PC-3 (cell line): ENCODE measurements at regions not wholly inside any gene's neighbourhood (a gene's known extent, or its start where the extent isn't known, plus 50 kb on each side); places are given as distances from the start of the nearest gene placed in this dataset.

Experiments used
- ATAC-seq: fragments of 200-7000 bp; cut with Tn5 transposase; 2 replicates; pipeline ENCODE4 v1.9.1; 2020; ENCODE audit warnings: mild to moderate bottlenecking, moderate library complexity
- BruUV-seq: library from RNA; stranded (reverse); fragments of 400-500 nt; replicated peaks from 2 replicates; lab custom pipeline; 2021; lab: Mats Ljungman, UMichigan
- CTCF ChIA-PET: fragments of 300-600 bp; sonication (Branson Sonifier 250); formaldehyde crosslinking; loops from one replicate; lab custom pipeline; 2022; ENCODE audit warnings: antibody characterized with exemption; lab: Charles Lee
- POLR2A ChIA-PET: fragments of 300-600 bp; sonication (Branson Sonifier 250); formaldehyde crosslinking; loops from one replicate; lab custom pipeline; 2022; ENCODE audit warnings: antibody characterized with exemption; ENCODE audit not compliant: unreplicated experiment; lab: Charles Lee
- DNase-seq: peaks from one replicate; pipeline ENCODE4 v3.0.0-alpha.2; 2015
- H2AFZ ChIP-seq: fragments of 300-600 bp; sonication (generic); 2 replicates; pipeline ENCODE4 v1.6.0; 2016; ENCODE audit warnings: antibody characterized with exemption, low read length
- H3F3A ChIP-seq: fragments of 300-600 bp; sonication (generic); one replicate; pipeline ENCODE4 v1.6.0; 2017; ENCODE audit warnings: antibody characterized with exemption, low read length, control low read depth, mild to moderate bottlenecking; ENCODE audit not compliant: unreplicated experiment
- H3K27ac ChIP-seq: fragments of 300-600 bp; sonication (generic); 2 replicates; pipeline ENCODE4 v1.5.1; 2016; ENCODE audit warnings: mild to moderate bottlenecking, low read length
- H3K27me3 ChIP-seq: fragments of 300-600 bp; sonication (generic); 2 replicates; pipeline ENCODE4 v1.6.1; 2016; ENCODE audit warnings: low read length, mixed read lengths
- H3K36me3 ChIP-seq: fragments of 300-600 bp; sonication (generic); 2 replicates; pipeline ENCODE4 v1.6.1; 2016; ENCODE audit warnings: low read depth, mixed run types, low read length, mixed read lengths
- H3K4me1 ChIP-seq: fragments of 300-600 bp; sonication (generic); 2 replicates; pipeline ENCODE4 v1.5.1; 2016; ENCODE audit warnings: low read length; ENCODE audit not compliant: insufficient read depth
- H3K4me2 ChIP-seq: fragments of 300-600 bp; sonication (generic); 2 replicates; pipeline ENCODE4 v1.6.0; 2016; ENCODE audit warnings: low read length
- H3K4me3 ChIP-seq: fragments of 300-600 bp; sonication (generic); 2 replicates; pipeline ENCODE4 v1.5.1; 2016; ENCODE audit warnings: mild to moderate bottlenecking, low read length, mixed read lengths
- H3K79me2 ChIP-seq: fragments of 300-600 bp; sonication (generic); 2 replicates; pipeline ENCODE4 v1.6.1; 2017; ENCODE audit warnings: low read length, mixed read lengths
- H3K9ac ChIP-seq: fragments of 300-600 bp; sonication (generic); 2 replicates; pipeline ENCODE4 v1.6.0; 2016; ENCODE audit warnings: mild to moderate bottlenecking, low read length
- H3K9me2 ChIP-seq: fragments of 300-600 bp; sonication (generic); replicated peaks from 2 replicates; pipeline ENCODE4 v1.6.1; 2016; ENCODE audit warnings: mixed run types, low read length, mixed read lengths
- H3K9me3 ChIP-seq: fragments of 300-600 bp; sonication (generic); 2 replicates; pipeline ENCODE4 v1.6.1; 2016; ENCODE audit warnings: low read length, mixed read lengths
- H4K20me1 ChIP-seq: fragments of 300-600 bp; sonication (generic); 2 replicates; pipeline ENCODE4 v1.6.1; 2016; ENCODE audit warnings: low read length, mixed read lengths
- EZH2 ChIP-seq: fragments of 300-600 bp; sonication (generic); IDR thresholded peaks from one replicate; pipeline ENCODE4 v1.6.1; 2017; ENCODE audit warnings: antibody characterized with exemption, mild to moderate bottlenecking, low read length; ENCODE audit not compliant: unreplicated experiment
- EZH2phosphoT487 ChIP-seq: fragments of 300-600 bp; sonication (generic); IDR thresholded peaks from 2 replicates; pipeline ENCODE4 v1.6.1; 2018; ENCODE audit warnings: mild to moderate bottlenecking, antibody characterized with exemption, low read length, borderline replicate concordance
- intact Hi-C: fragments of 100-400 bp; cut with micrococcal nuclease; formaldehyde crosslinking; loops from 2 replicates; pipeline ENCODE4 v1.9.0; 2023
- TF ChIP-seq, protein P1 (sequence below): fragments of 300-600 bp; sonication (generic); conservative IDR thresholded peaks from 2 replicates; pipeline ENCODE4 v1.5.1; 2017; ENCODE audit warnings: antibody characterized with exemption, low read depth, mild to moderate bottlenecking, low read length

DNA sequence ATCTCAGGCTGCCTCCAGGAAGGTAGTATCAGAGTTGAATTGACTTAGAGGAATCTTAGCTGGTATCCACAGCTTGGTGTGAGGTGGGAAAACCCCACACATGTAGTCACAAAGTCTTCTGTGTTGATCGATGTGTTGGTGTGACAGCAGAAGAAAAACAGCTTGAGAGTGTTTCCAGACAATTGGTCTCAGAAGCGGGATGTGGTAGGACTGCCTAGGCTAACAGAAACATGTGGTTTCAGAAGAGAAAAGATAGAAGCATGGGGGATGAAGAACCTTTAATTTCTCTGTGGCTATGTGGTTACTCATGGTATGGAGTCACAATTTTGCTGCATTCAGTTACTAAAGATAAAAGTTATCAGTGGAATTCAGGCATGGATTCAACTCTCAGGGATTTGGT lies 134.7 kb upstream of the SLITRK5 start:
- ChIA-PET CTCF (no interaction called here), POLR2A (no interaction called here)
- no peak overlapping the region for H3K4me3 ChIP-seq
- intact Hi-C loops, result no loop called here
- no peak for DNase-seq
- H3K79me2 ChIP-seq, result no peaks in the 10 kb centered on the region
- no peak for ATAC-seq
- no peak for TF ChIP-seq EZH2
- H2AFZ ChIP-seq, result no peak overlapping the region
- no peaks in the 10 kb centered on the region for H4K20me1 ChIP-seq
- no TSS peak for BruUV-seq
- no peak overlapping the region for H3K9ac ChIP-seq
- H3K4me2 ChIP-seq, result no peak overlapping the region
- no peaks in the 10 kb centered on the region for H3K36me3 ChIP-seq
- no peaks in the 10 kb centered on the region for H3K4me1 ChIP-seq
- no peak overlapping the region for H3K27ac ChIP-seq
- no peaks in the 10 kb centered on the region for H3K9me2 ChIP-seq
- no peaks in the 10 kb centered on the region for H3F3A ChIP-seq
- no peaks in the 10 kb centered on the region for H3K27me3 ChIP-seq
- H3K9me3 ChIP-seq, result no peaks in the 10 kb centered on the region

DNA sequence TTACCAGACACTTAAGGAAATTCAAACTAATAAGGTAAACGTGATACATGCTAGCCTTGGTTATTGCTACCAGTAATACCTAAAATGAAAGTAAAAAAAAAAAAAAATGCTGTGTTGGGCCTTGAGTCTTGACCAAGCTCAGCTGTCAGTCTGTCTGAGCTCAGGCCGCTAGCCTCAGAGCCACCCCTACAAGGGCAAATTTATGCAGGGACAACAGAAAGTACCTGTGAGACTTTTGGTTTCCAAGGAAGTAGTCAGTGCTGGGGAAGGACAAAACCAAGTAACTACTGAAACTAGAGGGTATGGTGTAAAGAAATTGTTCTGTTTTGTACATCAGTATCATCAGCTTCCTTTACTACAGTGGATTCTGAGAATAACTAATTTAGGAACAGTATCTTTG lies 134.3 kb upstream of the SLITRK5 start:
- Histone ChIP-seq H3K36me3 (no peaks in the 10 kb centered on the region), H3F3A (no peaks in the 10 kb centered on the region), H3K9me2 (no peaks in the 10 kb centered on the region), H3K4me3 (no peak overlapping the region), H2AFZ (no peak overlapping the region), H3K79me2 (no peaks in the 10 kb centered on the region), H3K9ac (no peak overlapping the region), H3K27me3 (no peaks in the 10 kb centered on the region), H4K20me1 (no peaks in the 10 kb centered on the region), H3K9me3 (no peaks in the 10 kb centered on the region), H3K4me2 (no peak overlapping the region), H3K4me1 (no peaks in the 10 kb centered on the region), H3K27ac (no peak overlapping the region)
- DNase-seq (no peak), ATAC-seq (no peak)
- POLR2A ChIA-PET, result no interaction called here
- TF ChIP-seq EZH2phosphoT487, result no peak
- TF ChIP-seq EZH2, result no peak
- TF ChIP-seq, protein P1, sequence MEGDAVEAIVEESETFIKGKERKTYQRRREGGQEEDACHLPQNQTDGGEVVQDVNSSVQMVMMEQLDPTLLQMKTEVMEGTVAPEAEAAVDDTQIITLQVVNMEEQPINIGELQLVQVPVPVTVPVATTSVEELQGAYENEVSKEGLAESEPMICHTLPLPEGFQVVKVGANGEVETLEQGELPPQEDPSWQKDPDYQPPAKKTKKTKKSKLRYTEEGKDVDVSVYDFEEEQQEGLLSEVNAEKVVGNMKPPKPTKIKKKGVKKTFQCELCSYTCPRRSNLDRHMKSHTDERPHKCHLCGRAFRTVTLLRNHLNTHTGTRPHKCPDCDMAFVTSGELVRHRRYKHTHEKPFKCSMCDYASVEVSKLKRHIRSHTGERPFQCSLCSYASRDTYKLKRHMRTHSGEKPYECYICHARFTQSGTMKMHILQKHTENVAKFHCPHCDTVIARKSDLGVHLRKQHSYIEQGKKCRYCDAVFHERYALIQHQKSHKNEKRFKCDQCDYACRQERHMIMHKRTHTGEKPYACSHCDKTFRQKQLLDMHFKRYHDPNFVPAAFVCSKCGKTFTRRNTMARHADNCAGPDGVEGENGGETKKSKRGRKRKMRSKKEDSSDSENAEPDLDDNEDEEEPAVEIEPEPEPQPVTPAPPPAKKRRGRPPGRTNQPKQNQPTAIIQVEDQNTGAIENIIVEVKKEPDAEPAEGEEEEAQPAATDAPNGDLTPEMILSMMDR, result no peak
- no TSS peak for BruUV-seq
- CTCF ChIA-PET, result no interaction called here
- intact Hi-C loops, result no loop called here

DNA sequence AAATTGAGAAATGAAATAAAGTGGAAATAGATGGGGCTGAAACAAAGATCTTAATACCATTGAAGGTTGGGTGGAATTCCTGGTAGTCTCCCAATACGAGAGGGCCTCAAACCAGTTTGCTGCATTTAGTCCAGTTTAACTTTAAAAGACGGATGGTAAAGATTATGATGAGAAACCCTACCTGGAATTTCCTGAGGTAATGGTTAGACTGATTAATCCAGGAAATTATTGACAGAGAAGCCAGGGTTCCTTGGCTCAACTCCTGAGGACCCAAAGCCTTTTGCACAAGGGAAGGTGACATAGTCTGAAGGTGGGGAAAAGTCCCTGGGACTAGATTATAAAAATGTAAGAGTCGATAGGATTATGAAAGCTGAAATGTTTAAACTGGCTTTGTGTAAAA lies 133.2 kb upstream of the SLITRK5 start:
- H3K36me3 ChIP-seq, result no peaks in the 10 kb centered on the region
- H3K9me2 ChIP-seq, result no peaks in the 10 kb centered on the region
- no peak overlapping the region for H3K4me2 ChIP-seq
- no peak for DNase-seq
- no peak overlapping the region for H3K4me3 ChIP-seq
- H2AFZ ChIP-seq, result no peak overlapping the region
- H3F3A ChIP-seq, result no peaks in the 10 kb centered on the region
- BruUV-seq, result no TSS peak
- intact Hi-C loops, result no loop called here
- H3K27me3 ChIP-seq, result no peaks in the 10 kb centered on the region
- H4K20me1 ChIP-seq, result no peaks in the 10 kb centered on the region
- no peaks in the 10 kb centered on the region for H3K9me3 ChIP-seq
- ATAC-seq, result no peak
- no peaks in the 10 kb centered on the region for H3K4me1 ChIP-seq
- H3K9ac ChIP-seq, result no peak overlapping the region
- no peak overlapping the region for H3K27ac ChIP-seq
- ChIA-PET CTCF (no interaction called here), POLR2A (no interaction called here)
- no peak for TF ChIP-seq EZH2
- TF ChIP-seq EZH2phosphoT487, result no peak
- no peaks in the 10 kb centered on the region for H3K79me2 ChIP-seq

DNA sequence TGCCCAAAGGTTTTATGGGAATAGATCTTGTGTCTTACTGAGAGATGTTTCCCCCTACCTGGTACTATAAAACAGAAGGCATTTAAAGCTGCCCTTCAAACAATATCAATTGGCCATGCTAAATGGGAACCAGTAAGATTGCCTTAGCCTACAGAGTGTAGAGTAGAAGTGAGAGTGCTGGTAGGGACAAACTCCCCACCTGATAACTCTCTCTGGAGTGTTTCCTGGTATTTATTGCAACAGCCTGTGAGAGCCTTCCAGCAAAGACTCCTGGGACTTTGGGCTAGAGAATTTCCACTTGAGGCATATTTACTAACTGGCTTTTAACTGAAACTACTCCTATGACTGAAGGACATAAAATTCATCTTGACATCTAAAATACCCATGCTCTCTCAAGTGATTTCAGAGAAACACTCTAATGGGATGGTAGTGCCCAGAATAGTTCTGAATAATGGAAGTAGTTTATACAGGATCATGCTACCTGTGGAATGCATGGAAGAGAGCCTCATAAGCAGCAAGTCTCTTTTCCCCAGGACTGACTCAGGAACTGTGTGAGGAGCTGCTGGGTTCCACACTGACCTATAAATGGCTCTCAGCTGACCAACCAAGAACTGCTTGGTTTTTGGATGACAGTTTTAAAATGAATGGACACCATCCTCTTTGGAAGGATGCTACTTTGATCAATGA lies 132.7 kb upstream of the SLITRK5 start:
- POLR2A ChIA-PET, result no interaction called here
- intact Hi-C loops, result no loop called here

More for the DNA sequence above, 132.7 kb upstream of the SLITRK5 start:
- no peak overlapping the region for H3K27ac ChIP-seq
- no peak overlapping the region for H3K4me3 ChIP-seq
- DNase-seq, result no peak
- no peaks in the 10 kb centered on the region for H3K79me2 ChIP-seq
- no peaks in the 10 kb centered on the region for H3K27me3 ChIP-seq
- no peaks in the 10 kb centered on the region for H3K36me3 ChIP-seq
- H3K9ac ChIP-seq, result no peak overlapping the region
- no peaks in the 10 kb centered on the region for H3F3A ChIP-seq
- H3K9me2 ChIP-seq, result no peaks in the 10 kb centered on the region
- no peak for ATAC-seq
- no peak overlapping the region for H2AFZ ChIP-seq
- CTCF ChIA-PET, result no interaction called here
- TF ChIP-seq EZH2phosphoT487 (no peak), EZH2 (no peak)
- TF ChIP-seq, protein P1, result no peak
- H3K9me3 ChIP-seq, result no peaks in the 10 kb centered on the region
- no peak overlapping the region for H3K4me2 ChIP-seq
- H3K4me1 ChIP-seq, result no peaks in the 10 kb centered on the region
- BruUV-seq, result no TSS peak
- H4K20me1 ChIP-seq, result no peaks in the 10 kb centered on the region
